Progenitor cell of endocrine pancreas (in vitro differentiated cells): ENCODE measurements at regions not wholly inside any gene's neighbourhood (a gene's known extent, or its start where the extent isn't known, plus 50 kb on each side); places are given as distances from the start of the nearest gene placed in this dataset.

Experiments
- DNase-seq: peaks from one replicate; pipeline ENCODE4 v3.0.0; 2021; ENCODE audit warnings: low spot score; ENCODE audit not compliant: unreplicated experiment
- H3K27ac Mint-ChIP-seq: 2 replicates; pipeline ENCODE4 v1.8.0; 2021; ENCODE audit warnings: mild to moderate bottlenecking, moderate library complexity, mixed read lengths
- H3K27me3 Mint-ChIP-seq: 2 replicates; pipeline ENCODE4 v1.8.0; 2021; ENCODE audit warnings: mixed read lengths
- H3K36me3 Mint-ChIP-seq: 2 replicates; pipeline ENCODE4 v1.8.0; 2022; ENCODE audit warnings: mixed read lengths; ENCODE audit not compliant: insufficient read depth
- H3K4me1 Mint-ChIP-seq: 2 replicates; pipeline ENCODE4 v1.8.0; 2021; ENCODE audit warnings: low read depth, mixed read lengths
- H3K4me3 Mint-ChIP-seq: 2 replicates; pipeline ENCODE4 v1.8.0; 2021; ENCODE audit warnings: low read depth, mild to moderate bottlenecking, moderate library complexity, mixed read lengths
- H3K9me3 Mint-ChIP-seq: 2 replicates; pipeline ENCODE4 v1.8.0; 2021; ENCODE audit warnings: low read depth, mixed read lengths
- TF ChIP-seq, protein P1 (sequence below): fragments of 200-600 bp; sonication (generic); IDR thresholded peaks from one replicate; pipeline ENCODE4 v1.5.0; 2021; ENCODE audit warnings: antibody characterized with exemption, mild to moderate bottlenecking; ENCODE audit not compliant: unreplicated experiment

DNA sequence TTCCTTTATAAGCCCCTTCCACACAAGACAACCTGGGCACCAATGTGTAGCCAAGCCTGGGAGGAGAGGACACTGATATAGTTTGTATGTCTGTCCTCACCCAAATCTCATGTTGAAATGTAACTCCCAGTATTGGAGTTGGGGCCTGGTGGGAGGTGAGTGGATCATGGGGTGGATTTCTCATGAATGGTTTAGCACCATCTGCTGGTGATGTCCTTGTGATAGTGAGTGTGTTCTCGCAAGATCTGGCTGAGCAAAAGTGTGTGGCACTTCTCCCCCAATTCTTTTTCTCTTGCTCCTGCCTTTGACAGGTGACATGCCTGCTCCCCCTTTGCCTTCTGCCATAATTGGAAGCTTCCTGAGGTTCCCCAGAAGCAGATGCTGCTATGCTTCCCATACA, 135.8 kb downstream of the USP31 start:
- TF ChIP-seq, protein P1, sequence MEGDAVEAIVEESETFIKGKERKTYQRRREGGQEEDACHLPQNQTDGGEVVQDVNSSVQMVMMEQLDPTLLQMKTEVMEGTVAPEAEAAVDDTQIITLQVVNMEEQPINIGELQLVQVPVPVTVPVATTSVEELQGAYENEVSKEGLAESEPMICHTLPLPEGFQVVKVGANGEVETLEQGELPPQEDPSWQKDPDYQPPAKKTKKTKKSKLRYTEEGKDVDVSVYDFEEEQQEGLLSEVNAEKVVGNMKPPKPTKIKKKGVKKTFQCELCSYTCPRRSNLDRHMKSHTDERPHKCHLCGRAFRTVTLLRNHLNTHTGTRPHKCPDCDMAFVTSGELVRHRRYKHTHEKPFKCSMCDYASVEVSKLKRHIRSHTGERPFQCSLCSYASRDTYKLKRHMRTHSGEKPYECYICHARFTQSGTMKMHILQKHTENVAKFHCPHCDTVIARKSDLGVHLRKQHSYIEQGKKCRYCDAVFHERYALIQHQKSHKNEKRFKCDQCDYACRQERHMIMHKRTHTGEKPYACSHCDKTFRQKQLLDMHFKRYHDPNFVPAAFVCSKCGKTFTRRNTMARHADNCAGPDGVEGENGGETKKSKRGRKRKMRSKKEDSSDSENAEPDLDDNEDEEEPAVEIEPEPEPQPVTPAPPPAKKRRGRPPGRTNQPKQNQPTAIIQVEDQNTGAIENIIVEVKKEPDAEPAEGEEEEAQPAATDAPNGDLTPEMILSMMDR = peak; percentile 18
- Mint-ChIP-seq H3K4me3 (no peak overlapping the region), H3K9me3 (no peaks in the 10 kb centered on the region), H3K27me3 (peaks cover 8% of the 10 kb centered on the region), H3K36me3 (no peaks in the 10 kb centered on the region), H3K27ac (no peak overlapping the region), H3K4me1 (peaks cover 4% of the 10 kb centered on the region)
- no peak for DNase-seq

DNA sequence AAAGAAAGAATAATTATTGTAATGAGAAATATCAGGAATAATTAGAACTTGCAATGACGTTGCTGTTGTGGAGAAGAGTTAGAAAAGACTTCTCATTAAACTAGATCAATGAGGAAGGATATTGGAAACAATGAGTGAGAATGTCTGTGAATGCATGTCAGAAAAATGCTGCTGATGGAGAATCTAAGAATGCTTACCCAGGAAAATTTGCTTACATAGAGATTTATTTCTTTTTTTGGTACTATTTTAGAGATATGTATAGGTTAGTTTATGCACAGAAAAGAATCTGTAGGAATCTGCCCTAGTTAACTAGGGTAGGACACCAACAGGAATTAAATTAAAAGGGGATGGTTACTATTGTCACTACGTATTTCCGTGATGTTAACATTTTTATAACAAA, 140.2 kb downstream of the USP31 start:
- no peaks in the 10 kb centered on the region for H3K4me1 Mint-ChIP-seq
- DNase-seq = no peak
- no peak overlapping the region for H3K27ac Mint-ChIP-seq
- no peaks in the 10 kb centered on the region for H3K36me3 Mint-ChIP-seq
- TF ChIP-seq, protein P1 = no peak
- H3K27me3 Mint-ChIP-seq = peaks cover 26% of the 10 kb centered on the region
- no peaks in the 10 kb centered on the region for H3K9me3 Mint-ChIP-seq
- H3K4me3 Mint-ChIP-seq = no peak overlapping the region

DNA sequence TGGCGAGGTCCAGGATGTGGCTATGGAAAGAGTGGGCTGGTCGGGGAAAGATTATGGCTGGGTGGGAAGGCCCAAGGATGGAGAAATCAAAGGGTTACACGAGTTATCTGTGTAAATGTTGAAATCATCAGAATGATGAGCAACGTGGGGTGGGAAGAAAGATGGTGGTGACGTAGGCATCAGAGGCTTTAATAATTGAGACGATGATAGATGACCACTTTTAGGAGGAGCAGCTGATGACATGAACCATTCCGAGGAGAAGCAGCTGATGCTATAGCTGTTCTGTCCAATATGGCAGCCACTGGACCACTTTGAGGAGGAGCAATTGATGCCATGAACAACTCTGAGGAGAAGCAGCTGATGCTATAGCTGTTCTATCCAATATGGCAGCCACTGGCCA, 141.2 kb downstream of the USP31 start:
- H3K27me3 Mint-ChIP-seq = peaks cover 26% of the 10 kb centered on the region
- no peaks in the 10 kb centered on the region for H3K4me1 Mint-ChIP-seq
- TF ChIP-seq, protein P1 = no peak
- H3K9me3 Mint-ChIP-seq = no peaks in the 10 kb centered on the region
- H3K36me3 Mint-ChIP-seq = no peaks in the 10 kb centered on the region
- H3K27ac Mint-ChIP-seq = no peak overlapping the region
- no peak overlapping the region for H3K4me3 Mint-ChIP-seq
- DNase-seq = no peak

DNA sequence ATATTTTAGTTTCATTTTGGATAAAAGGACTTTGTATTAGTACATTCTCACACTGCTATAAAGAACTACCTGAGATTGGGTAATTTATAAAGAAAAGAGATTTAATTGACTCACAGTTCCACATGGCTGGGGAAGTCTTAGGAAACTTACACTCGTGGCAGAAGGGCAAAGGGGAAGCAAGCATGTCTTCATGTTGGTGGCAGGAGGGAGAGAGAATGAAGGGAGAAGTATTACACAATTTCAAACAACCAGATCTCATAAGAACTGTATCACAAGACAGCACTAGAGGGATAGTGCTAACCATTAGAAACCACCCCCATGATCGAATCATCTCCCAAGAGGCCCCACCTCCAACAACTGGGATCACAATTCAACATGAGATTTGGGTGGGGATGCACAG, 142.9 kb downstream of the USP31 start:
- Mint-ChIP-seq H3K27ac (no peak overlapping the region), H3K9me3 (no peaks in the 10 kb centered on the region), H3K36me3 (no peaks in the 10 kb centered on the region), H3K4me3 (no peak overlapping the region), H3K27me3 (peaks cover 32% of the 10 kb centered on the region), H3K4me1 (no peaks in the 10 kb centered on the region)
- DNase-seq = no peak
- TF ChIP-seq, protein P1 = no peak

DNA sequence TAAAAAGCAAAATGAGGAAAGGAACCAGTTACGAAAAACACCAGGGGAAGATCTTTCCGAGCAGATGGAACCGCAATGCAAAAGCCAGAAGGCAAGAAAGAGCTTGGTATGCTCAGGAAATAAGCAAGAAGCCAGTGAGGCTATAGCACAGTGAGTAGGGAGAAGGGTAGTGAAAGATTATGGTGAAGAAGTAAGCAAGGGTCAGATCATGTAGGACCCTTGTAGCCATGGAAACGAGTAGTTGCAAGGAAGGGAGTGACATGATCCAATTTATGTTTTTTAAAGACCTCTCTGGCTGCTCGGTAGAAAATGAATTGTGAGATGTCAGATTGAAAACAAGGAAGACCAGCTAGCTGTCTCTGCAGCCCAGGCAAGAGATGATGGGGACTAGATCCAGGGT, 143.3 kb downstream of the USP31 start:
- no peaks in the 10 kb centered on the region for H3K4me1 Mint-ChIP-seq
- no peaks in the 10 kb centered on the region for H3K36me3 Mint-ChIP-seq
- H3K27ac Mint-ChIP-seq = no peak overlapping the region
- no peaks in the 10 kb centered on the region for H3K9me3 Mint-ChIP-seq
- TF ChIP-seq, protein P1 = no peak
- DNase-seq = no peak
- H3K4me3 Mint-ChIP-seq = no peak overlapping the region
- H3K27me3 Mint-ChIP-seq = peaks cover 32% of the 10 kb centered on the region
